ENCODE measurements at regions not wholly inside any gene's neighbourhood (a gene's known extent, or its start where the extent isn't known, plus 50 kb on each side); places are given as distances from the start of the nearest gene placed in this dataset.
"Not testable (repeated sequence)": the region's sequence is repeated elsewhere in the genome, so short reads cannot be mapped to it uniquely, and the experiment has no call there.

GRCh38 chr17:77610972-77611521 lies 347.5 kb upstream of the TNRC6C start:
- DNase-seq = no peak

GRCh38 chr17:77611791-77612502 lies 346.6 kb upstream of the TNRC6C start:
- DNase-seq = no peak

- DNase-seq = no peak
Observed at GRCh38 chr17:77613218-77613617, 345.3 kb upstream of the TNRC6C start.

GRCh38 chr17:77613627-77614026 lies 344.9 kb upstream of the TNRC6C start:
- DNase-seq = no peak

GRCh38 chr17:77615703-77616253 lies 342.7 kb upstream of the TNRC6C start:
- DNase-seq = no peak

- no peak for DNase-seq
Observed at GRCh38 chr17:77616254-77616731, 342.2 kb upstream of the TNRC6C start.

GRCh38 chr17:77617516-77617915 lies 341.0 kb upstream of the TNRC6C start:
- DNase-seq = no peak

GRCh38 chr17:77618173-77618572 lies 340.3 kb upstream of the TNRC6C start:
- DNase-seq = no peak

- DNase-seq = no peak
Observed at GRCh38 chr17:77618731-77619130, 339.8 kb upstream of the TNRC6C start.

GRCh38 chr17:77619326-77619725 lies 339.2 kb upstream of the TNRC6C start:
- no peak for DNase-seq

GRCh38 chr17:77619851-77620250 lies 338.7 kb upstream of the TNRC6C start:
- peak in 1 of 2 experiments; percentile 4 for DNase-seq

GRCh38 chr17:77620282-77620681 lies 338.2 kb upstream of the TNRC6C start:
- no peak for DNase-seq

GRCh38 chr17:77622084-77622483 lies 336.4 kb upstream of the TNRC6C start:
- DNase-seq = not testable (repeated sequence)

- no peak for DNase-seq
Observed at GRCh38 chr17:77622647-77623046, 335.9 kb upstream of the TNRC6C start.

GRCh38 chr17:77623321-77623720 lies 335.2 kb upstream of the TNRC6C start:
- DNase-seq = not testable (repeated sequence)

- DNase-seq = no peak
Observed at GRCh38 chr17:77628035-77628434, 330.5 kb upstream of the TNRC6C start.

GRCh38 chr17:77629284-77629683 lies 329.2 kb upstream of the TNRC6C start:
- DNase-seq = not testable (repeated sequence)

GRCh38 chr17:77631307-77631706 lies 327.2 kb upstream of the TNRC6C start:
- DNase-seq = no peak

GRCh38 chr17:77632619-77633018 lies 325.9 kb upstream of the TNRC6C start:
- DNase-seq = no peak

GRCh38 chr17:77634710-77635109 lies 323.8 kb upstream of the TNRC6C start:
- no peak for DNase-seq

GRCh38 chr17:77635176-77635575 lies 323.3 kb upstream of the TNRC6C start:
- no peak for DNase-seq

GRCh38 chr17:77635785-77636184 lies 322.7 kb upstream of the TNRC6C start:
- not testable (repeated sequence) for DNase-seq

GRCh38 chr17:77636835-77637817 lies 321.4 kb upstream of the TNRC6C start:
- no peak for DNase-seq

Data from SW 1271 (cell line).